Nephron progenitor cell (in vitro differentiated cells): ENCODE measurements at regions not wholly inside any gene's neighbourhood (a gene's known extent, or its start where the extent isn't known, plus 50 kb on each side); places are given as distances from the start of the nearest gene placed in this dataset.

Source experiments
- DNase-seq: peaks from one replicate; pipeline ENCODE4 v3.0.0; 2021
- H3K27ac Mint-ChIP-seq: 2 replicates; pipeline ENCODE4 v1.8.0; 2021; ENCODE audit warnings: mild to moderate bottlenecking, moderate library complexity, mixed read lengths
- H3K27me3 Mint-ChIP-seq: 2 replicates; pipeline ENCODE4 v1.8.0; 2021; ENCODE audit warnings: mild to moderate bottlenecking, low read depth, mixed read lengths; ENCODE audit not compliant: poor library complexity
- H3K36me3 Mint-ChIP-seq: 2 replicates; pipeline ENCODE4 v1.8.0; 2021; ENCODE audit warnings: low read depth, mixed read lengths
- H3K4me1 Mint-ChIP-seq: 2 replicates; pipeline ENCODE4 v1.8.0; 2021; ENCODE audit warnings: mixed read lengths
- H3K4me3 Mint-ChIP-seq: 2 replicates; pipeline ENCODE4 v1.8.0; 2021; ENCODE audit warnings: mild to moderate bottlenecking, moderate library complexity, mixed read lengths
- H3K9me3 Mint-ChIP-seq: 2 replicates; pipeline ENCODE4 v1.8.0; 2021; ENCODE audit warnings: mild to moderate bottlenecking, moderate library complexity, mixed read lengths
- TF ChIP-seq, protein P1 (sequence below): fragments of 200-600 bp; sonication (generic); IDR thresholded peaks from 2 replicates; pipeline ENCODE4 v1.5.0; 2021; ENCODE audit warnings: antibody characterized with exemption

DNA sequence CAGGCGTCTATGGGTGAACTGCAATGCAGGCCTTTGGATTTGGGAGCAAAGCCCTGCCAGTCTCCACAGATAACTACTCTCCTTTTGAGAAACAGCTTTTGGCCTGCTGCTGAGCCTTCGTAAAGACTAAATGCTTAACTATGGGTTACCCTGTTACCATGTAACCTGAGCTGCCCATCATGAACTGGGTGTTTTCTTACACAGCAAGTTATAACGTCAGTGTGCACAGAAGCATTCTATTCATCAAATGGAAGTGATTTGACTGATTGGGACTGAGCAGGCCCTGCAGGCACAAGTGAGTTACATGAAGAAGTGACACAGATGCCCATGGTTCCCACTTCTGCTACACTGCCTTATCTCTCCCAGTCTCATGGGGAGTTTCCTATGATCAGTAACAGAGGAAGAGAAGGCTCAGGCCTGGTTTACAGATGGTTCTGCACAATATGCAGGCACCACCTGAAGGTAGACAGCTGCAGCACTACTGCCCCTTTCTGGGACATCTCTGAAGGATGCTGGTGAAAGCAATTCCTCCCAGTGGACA is 319.1 kb downstream of the CD83 start:
- Mint-ChIP-seq H3K4me3 (no peak overlapping the region), H3K36me3 (no peaks in the 10 kb centered on the region), H3K27me3 (no peaks in the 10 kb centered on the region), H3K27ac (no peak overlapping the region), H3K4me1 (peaks cover 54% of the 10 kb centered on the region), H3K9me3 (peaks cover 10% of the 10 kb centered on the region)
- no peak for DNase-seq
- TF ChIP-seq, protein P1, sequence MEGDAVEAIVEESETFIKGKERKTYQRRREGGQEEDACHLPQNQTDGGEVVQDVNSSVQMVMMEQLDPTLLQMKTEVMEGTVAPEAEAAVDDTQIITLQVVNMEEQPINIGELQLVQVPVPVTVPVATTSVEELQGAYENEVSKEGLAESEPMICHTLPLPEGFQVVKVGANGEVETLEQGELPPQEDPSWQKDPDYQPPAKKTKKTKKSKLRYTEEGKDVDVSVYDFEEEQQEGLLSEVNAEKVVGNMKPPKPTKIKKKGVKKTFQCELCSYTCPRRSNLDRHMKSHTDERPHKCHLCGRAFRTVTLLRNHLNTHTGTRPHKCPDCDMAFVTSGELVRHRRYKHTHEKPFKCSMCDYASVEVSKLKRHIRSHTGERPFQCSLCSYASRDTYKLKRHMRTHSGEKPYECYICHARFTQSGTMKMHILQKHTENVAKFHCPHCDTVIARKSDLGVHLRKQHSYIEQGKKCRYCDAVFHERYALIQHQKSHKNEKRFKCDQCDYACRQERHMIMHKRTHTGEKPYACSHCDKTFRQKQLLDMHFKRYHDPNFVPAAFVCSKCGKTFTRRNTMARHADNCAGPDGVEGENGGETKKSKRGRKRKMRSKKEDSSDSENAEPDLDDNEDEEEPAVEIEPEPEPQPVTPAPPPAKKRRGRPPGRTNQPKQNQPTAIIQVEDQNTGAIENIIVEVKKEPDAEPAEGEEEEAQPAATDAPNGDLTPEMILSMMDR: no peak

DNA sequence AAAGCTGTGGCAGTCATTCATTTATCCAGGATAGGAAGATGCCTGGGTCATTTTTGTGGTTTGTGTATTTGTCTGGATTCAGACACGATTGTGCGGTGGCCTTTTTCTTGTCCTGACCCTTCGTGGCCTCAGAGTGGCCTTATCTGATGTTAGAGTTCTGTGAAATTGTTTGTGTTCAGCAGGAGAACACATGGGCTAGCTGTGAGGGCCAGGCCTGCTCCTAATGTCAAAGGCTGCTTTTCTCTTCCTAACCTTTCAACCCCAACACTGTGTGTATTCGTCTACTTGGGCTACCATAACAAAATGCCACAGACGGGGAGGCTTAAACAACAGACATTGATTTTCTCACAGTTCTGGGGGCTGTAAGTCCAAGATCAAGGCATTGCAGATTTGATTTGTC is 321.8 kb downstream of the CD83 start:
- H3K36me3 Mint-ChIP-seq: no peaks in the 10 kb centered on the region
- peaks cover 68% of the 10 kb centered on the region for H3K4me1 Mint-ChIP-seq

DNA sequence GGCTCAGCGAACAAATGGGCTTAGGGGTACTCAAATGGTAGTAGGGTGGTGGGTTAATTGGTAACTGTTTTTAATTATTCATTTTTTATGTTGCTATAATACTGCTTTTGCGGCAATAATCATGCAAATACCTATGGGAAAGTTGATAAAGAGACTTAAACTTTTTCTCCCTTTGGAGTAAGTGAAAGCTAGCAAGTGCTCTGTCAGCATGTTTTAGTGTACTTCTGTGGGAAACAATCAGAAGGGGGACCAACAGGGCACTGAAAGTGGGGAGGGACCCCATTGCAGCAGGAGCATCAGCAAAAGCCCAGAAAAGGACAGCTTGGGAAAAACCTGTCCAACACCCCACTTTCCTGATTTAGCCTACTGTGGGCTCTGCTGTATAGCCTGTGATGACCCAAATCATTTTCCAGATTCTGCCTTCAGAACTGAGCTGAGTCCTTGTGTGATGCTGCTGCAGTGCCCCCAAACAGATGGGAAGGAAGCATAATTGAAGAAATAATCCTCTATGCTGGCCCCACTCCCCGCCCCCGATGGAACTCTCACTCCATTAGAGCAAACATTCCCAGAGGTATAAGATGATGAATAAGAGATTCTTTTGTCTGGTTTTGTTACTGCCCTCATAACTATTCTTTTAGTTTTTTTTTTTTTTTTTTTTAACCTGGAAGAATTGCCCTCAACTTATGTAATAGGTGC is 322.8 kb downstream of the CD83 start:
- Mint-ChIP-seq H3K36me3 (no peaks in the 10 kb centered on the region), H3K27me3 (peaks cover 9% of the 10 kb centered on the region), H3K27ac (no peak overlapping the region), H3K4me3 (no peak overlapping the region), H3K4me1 (peaks cover 75% of the 10 kb centered on the region), H3K9me3 (no peaks in the 10 kb centered on the region)
- TF ChIP-seq, protein P1: no peak
- DNase-seq: no peak

More for the DNA sequence above, 321.8 kb downstream of the CD83 start:
- Mint-ChIP-seq H3K27ac (no peak overlapping the region), H3K9me3 (no peaks in the 10 kb centered on the region), H3K27me3 (peaks cover 4% of the 10 kb centered on the region), H3K4me3 (no peak overlapping the region)
- TF ChIP-seq, protein P1: no peak
- no peak for DNase-seq

DNA sequence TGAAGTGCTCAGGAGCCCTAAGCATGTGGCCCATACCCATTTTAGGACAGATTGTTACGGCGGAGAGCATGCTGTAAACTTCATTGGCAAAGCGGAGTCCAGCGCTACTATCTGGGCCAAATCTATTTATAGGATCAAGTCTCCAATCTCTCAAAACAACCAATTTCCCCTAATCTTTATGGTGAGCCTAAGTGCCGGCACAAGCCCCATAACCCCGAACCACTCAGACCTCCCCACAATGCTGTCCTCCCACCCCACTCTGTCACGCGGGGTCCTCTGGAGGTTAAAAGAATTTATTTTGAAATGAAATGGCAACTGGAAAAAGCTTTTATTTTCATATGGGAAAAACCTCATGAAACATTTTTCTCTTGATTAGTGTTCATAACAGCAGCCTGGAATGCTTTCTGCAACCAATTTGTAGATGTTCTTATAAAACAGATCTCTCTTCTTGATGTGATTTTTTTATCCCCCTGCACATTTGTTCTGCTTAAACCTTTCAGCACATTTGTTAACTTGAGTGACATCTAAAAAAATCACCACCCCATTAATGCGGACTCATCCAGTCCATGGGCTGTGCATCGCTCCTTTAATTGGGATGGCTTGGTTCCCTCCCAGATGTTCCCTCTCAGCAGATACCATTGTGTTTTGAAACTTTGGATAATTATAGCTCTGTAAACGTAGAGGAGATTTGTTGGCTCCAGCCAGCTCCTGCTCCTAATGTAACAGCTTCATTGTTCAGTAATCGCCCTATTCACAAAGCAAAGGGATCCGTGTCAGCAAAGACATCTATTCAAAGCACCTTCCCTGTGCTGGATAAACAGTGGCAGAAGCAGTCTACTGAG is 323.6 kb downstream of the CD83 start:
- peaks cover 69% of the 10 kb centered on the region for H3K4me1 Mint-ChIP-seq
- TF ChIP-seq, protein P1: no peak
- no peak overlapping the region for H3K4me3 Mint-ChIP-seq
- peaks cover 1% of the 10 kb centered on the region for H3K9me3 Mint-ChIP-seq
- H3K27ac Mint-ChIP-seq: no peak overlapping the region
- peaks cover 9% of the 10 kb centered on the region for H3K27me3 Mint-ChIP-seq
- H3K36me3 Mint-ChIP-seq: no peaks in the 10 kb centered on the region
- DNase-seq: no peak

DNA sequence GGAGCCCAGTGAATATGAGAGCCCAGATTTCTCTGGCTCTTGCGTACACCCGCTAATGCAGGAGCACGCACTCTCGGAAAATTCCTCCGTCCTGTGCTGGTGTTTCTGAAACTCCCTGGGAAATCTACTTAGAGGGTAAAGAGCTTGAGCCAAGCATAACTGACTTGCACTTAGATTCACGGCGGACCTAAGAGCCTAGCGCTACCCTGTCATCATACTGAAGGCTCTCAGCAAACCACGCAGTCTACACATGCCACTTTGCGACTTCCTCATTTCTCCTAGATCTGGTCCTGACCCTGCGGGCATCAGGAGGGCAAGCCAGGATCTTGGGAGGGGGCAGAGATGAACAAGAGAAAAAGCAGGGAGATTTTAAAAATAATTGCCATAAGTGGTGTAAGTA is 324.7 kb downstream of the CD83 start:
- DNase-seq: no peak

More for the DNA sequence above, 324.7 kb downstream of the CD83 start:
- Mint-ChIP-seq H3K36me3 (peaks cover 2% of the 10 kb centered on the region), H3K27ac (no peak overlapping the region), H3K4me3 (no peak overlapping the region), H3K9me3 (peaks cover 6% of the 10 kb centered on the region), H3K4me1 (peaks cover 60% of the 10 kb centered on the region), H3K27me3 (peaks cover 9% of the 10 kb centered on the region)
- TF ChIP-seq, protein P1: no peak
